ENCODE measurements at regions not wholly inside any gene's neighbourhood (a gene's known extent, or its start where the extent isn't known, plus 50 kb on each side); places are given as distances from the start of the nearest gene placed in this dataset.

DNA sequence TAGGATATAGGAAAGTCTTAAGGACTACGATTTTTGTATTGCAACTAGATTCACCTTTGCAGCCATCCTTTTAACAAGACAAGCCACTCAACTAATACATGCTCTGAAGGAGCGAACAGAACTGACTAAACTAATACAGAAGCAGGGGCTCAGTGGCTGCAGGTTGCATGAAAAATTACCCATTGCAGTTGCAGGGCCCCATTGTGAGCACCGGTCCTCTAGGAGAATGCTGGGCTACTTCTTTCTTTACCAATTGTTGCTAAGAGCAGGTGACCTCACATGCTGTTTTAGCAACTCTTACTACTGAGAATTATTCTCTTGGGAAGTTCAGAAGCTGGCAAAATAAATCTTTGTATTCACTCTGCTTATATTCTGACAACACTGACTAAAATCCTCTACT is 64.0 kb upstream of the ANKRD1 start:
- no peak for DNase-seq
- Histone ChIP-seq H4K5ac (ENCODE audit: low read length) (no peak overlapping the region), H2BK15ac (replicated peaks; ENCODE audit: low read depth) (no peak overlapping the region), H3K27ac (ENCODE audit: low read depth, low read length) (no peak overlapping the region), H3K27me3 (ENCODE audit: insufficient read depth, low read length, poor library complexity) (no peaks in the 10 kb centered on the region), H3K23ac (ENCODE audit: low read length) (no peak overlapping the region), H3K4me1 (ENCODE audit: control insufficient read depth, low read depth, low read length) (peaks cover 5% of the 10 kb centered on the region), H3K36me3 (ENCODE audit: control insufficient read depth, insufficient read depth, low read length) (no peaks in the 10 kb centered on the region), H2AK5ac (ENCODE audit: low read length) (no peak overlapping the region), H4K8ac (ENCODE audit: low read depth, low read length) (no peak overlapping the region), H2BK120ac (ENCODE audit: low read depth, low read length) (no peak overlapping the region), H3K56ac (ENCODE audit: low read length) (no peak overlapping the region), H2BK5ac (ENCODE audit: low read length) (no peak overlapping the region), H3K79me2 (ENCODE audit: control insufficient read depth, insufficient read depth, low read length) (no peaks in the 10 kb centered on the region), H3K18ac (ENCODE audit: low read length) (no peak overlapping the region), H3K9ac (ENCODE audit: low read length) (no peak overlapping the region), H3K4me2 (ENCODE audit: low read length) (no peak overlapping the region), H3K4ac (ENCODE audit: low read depth, low read length) (no peak overlapping the region), H3K79me1 (ENCODE audit: low read length) (no peaks in the 10 kb centered on the region), H3K4me3 (ENCODE audit: low read length) (no peak overlapping the region)
- no CpG with 5 or more reads among the region's 3 CpGs for WGBS (ENCODE audit: extremely low coverage, insufficient coverage, low lambda C conversion rate)

DNA sequence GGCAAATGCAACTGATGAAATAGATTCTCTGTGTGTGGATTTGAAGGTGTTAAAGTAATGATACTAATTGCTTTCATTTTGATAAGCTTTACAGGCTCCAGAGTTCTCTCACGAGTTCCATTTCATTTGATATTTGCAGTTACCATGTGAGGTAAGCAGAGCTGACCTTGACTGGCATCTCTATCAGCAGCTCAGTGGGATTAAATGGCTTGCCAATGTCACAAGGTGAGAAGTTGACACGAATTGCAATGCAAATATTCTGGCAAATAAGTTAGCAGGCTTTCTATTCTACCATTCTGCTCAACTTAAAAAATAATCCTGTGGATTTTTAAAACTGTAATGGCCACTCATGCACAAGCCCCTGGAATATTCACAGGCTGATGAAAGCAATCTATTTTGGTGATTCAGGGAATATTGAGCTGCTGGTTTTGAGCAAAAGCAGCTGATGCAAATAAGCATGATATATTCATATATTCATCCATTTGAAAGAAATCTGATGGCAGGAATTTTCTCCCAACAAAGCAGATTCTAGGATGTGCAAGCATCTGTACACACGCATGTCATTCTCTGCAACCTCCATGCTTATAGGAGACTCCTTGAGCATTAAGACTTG is 64.5 kb upstream of the ANKRD1 start:
- H3K27ac ChIP-seq (ENCODE audit: low read depth, low read length), result no peak overlapping the region
- H3K79me2 ChIP-seq (ENCODE audit: control insufficient read depth, insufficient read depth, low read length), result no peaks in the 10 kb centered on the region
- no peak overlapping the region for H4K5ac ChIP-seq (ENCODE audit: low read length)

GRCh38 chr10:90986136-90986760 is 65.4 kb upstream of the ANKRD1 start:
- Histone ChIP-seq H3K23ac (ENCODE audit: low read length) (no peak overlapping the region), H3K79me2 (ENCODE audit: control insufficient read depth, insufficient read depth, low read length) (no peaks in the 10 kb centered on the region), H3K27ac (ENCODE audit: low read depth, low read length) (no peak overlapping the region), H4K5ac (ENCODE audit: low read length) (no peak overlapping the region), H3K27me3 (ENCODE audit: insufficient read depth, low read length, poor library complexity) (no peaks in the 10 kb centered on the region), H3K79me1 (ENCODE audit: low read length) (no peaks in the 10 kb centered on the region), H3K4me3 (ENCODE audit: low read length) (no peak overlapping the region), H2BK5ac (ENCODE audit: low read length) (no peak overlapping the region), H3K56ac (ENCODE audit: low read length) (no peak overlapping the region), H2BK120ac (ENCODE audit: low read depth, low read length) (no peak overlapping the region), H4K8ac (ENCODE audit: low read depth, low read length) (no peak overlapping the region), H3K36me3 (ENCODE audit: control insufficient read depth, insufficient read depth, low read length) (no peaks in the 10 kb centered on the region), H3K18ac (ENCODE audit: low read length) (no peak overlapping the region), H3K4me2 (ENCODE audit: low read length) (no peak overlapping the region), H2BK15ac (replicated peaks; ENCODE audit: low read depth) (no peak overlapping the region), H3K4ac (ENCODE audit: low read depth, low read length) (no peak overlapping the region), H3K9ac (ENCODE audit: low read length) (no peak overlapping the region), H2AK5ac (ENCODE audit: low read length) (no peak overlapping the region), H3K4me1 (ENCODE audit: control insufficient read depth, low read depth, low read length) (peaks cover 5% of the 10 kb centered on the region)
- WGBS (ENCODE audit: extremely low coverage, insufficient coverage, low lambda C conversion rate), result no CpG with 5 or more reads among the region's 2 CpGs
- no peak for DNase-seq

More for the DNA sequence above, 64.5 kb upstream of the ANKRD1 start:
- no peak overlapping the region for H3K56ac ChIP-seq (ENCODE audit: low read length)
- H3K18ac ChIP-seq (ENCODE audit: low read length), result no peak overlapping the region
- no peak overlapping the region for H4K8ac ChIP-seq (ENCODE audit: low read depth, low read length)
- no peak overlapping the region for H2BK15ac ChIP-seq (replicated peaks; ENCODE audit: low read depth)
- H2AK5ac ChIP-seq (ENCODE audit: low read length), result no peak overlapping the region
- no peak overlapping the region for H2BK5ac ChIP-seq (ENCODE audit: low read length)
- no peak overlapping the region for H2BK120ac ChIP-seq (ENCODE audit: low read depth, low read length)
- no peaks in the 10 kb centered on the region for H3K27me3 ChIP-seq (ENCODE audit: insufficient read depth, low read length, poor library complexity)
- H3K4me3 ChIP-seq (ENCODE audit: low read length), result no peak overlapping the region
- no peaks in the 10 kb centered on the region for H3K36me3 ChIP-seq (ENCODE audit: control insufficient read depth, insufficient read depth, low read length)
- H3K4me2 ChIP-seq (ENCODE audit: low read length), result no peak overlapping the region
- H3K4ac ChIP-seq (ENCODE audit: low read depth, low read length), result no peak overlapping the region
- no CpG with 5 or more reads among the region's 3 CpGs for WGBS (ENCODE audit: extremely low coverage, insufficient coverage, low lambda C conversion rate)
- no peaks in the 10 kb centered on the region for H3K79me1 ChIP-seq (ENCODE audit: low read length)
- H3K9ac ChIP-seq (ENCODE audit: low read length), result no peak overlapping the region
- no peak for DNase-seq
- H3K23ac ChIP-seq (ENCODE audit: low read length), result no peak overlapping the region
- peaks cover 5% of the 10 kb centered on the region for H3K4me1 ChIP-seq (ENCODE audit: control insufficient read depth, low read depth, low read length)

DNA sequence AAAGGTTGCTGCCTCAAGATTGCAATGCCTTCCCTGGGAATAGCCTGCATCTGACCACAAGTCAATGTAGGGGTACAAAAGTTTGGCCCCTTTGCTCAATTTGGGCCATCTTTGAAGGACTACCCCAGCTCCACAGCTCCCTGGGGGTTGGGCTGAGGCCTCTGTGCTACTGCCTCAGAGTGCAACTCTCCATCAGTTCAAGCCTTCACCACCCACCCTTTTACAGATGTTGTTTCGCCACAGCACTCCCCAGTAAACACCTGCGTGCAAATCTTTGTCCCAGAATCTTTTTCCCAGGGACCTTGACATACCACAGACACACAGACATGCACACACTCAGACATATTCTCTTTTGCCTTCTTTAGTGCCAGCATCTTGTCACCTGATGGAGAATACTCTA is 66.0 kb upstream of the ANKRD1 start:
- H4K5ac ChIP-seq (ENCODE audit: low read length), result no peak overlapping the region
- H3K79me1 ChIP-seq (ENCODE audit: low read length), result no peaks in the 10 kb centered on the region
- DNase-seq, result no peak
- peaks cover 5% of the 10 kb centered on the region for H3K4me1 ChIP-seq (ENCODE audit: control insufficient read depth, low read depth, low read length)
- H3K56ac ChIP-seq (ENCODE audit: low read length), result no peak overlapping the region
- H3K18ac ChIP-seq (ENCODE audit: low read length), result no peak overlapping the region
- no peak overlapping the region for H2BK15ac ChIP-seq (replicated peaks; ENCODE audit: low read depth)
- H3K27ac ChIP-seq (ENCODE audit: low read depth, low read length), result no peak overlapping the region
- no peak overlapping the region for H2BK5ac ChIP-seq (ENCODE audit: low read length)
- H3K79me2 ChIP-seq (ENCODE audit: control insufficient read depth, insufficient read depth, low read length), result no peaks in the 10 kb centered on the region
- no peaks in the 10 kb centered on the region for H3K36me3 ChIP-seq (ENCODE audit: control insufficient read depth, insufficient read depth, low read length)
- no CpG with 5 or more reads among the region's 2 CpGs for WGBS (ENCODE audit: extremely low coverage, insufficient coverage, low lambda C conversion rate)
- H3K9ac ChIP-seq (ENCODE audit: low read length), result no peak overlapping the region
- H3K23ac ChIP-seq (ENCODE audit: low read length), result no peak overlapping the region
- no peak overlapping the region for H2AK5ac ChIP-seq (ENCODE audit: low read length)
- H3K27me3 ChIP-seq (ENCODE audit: insufficient read depth, low read length, poor library complexity), result no peaks in the 10 kb centered on the region
- no peak overlapping the region for H3K4me3 ChIP-seq (ENCODE audit: low read length)
- H3K4ac ChIP-seq (ENCODE audit: low read depth, low read length), result no peak overlapping the region
- H3K4me2 ChIP-seq (ENCODE audit: low read length), result no peak overlapping the region
- no peak overlapping the region for H2BK120ac ChIP-seq (ENCODE audit: low read depth, low read length)
- no peak overlapping the region for H4K8ac ChIP-seq (ENCODE audit: low read depth, low read length)

DNA sequence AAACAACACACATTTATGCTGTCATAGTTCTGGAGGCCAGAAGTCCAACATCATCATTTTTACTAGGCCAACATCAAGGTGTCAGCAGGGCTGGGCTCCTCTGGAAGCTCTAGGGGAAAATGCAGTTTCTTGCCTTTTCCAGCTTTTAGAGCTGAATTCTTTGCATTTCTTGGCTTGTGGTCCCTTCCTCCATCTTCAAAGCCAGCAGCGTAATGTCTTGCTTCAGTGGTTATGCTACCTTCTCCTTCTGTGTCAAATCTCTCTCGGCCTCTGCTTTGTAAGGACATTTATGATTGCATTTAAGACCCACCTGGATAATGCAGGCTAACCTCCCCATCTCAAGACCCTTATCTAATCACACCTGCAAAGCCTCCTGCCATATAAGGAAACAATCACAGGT is 66.5 kb upstream of the ANKRD1 start:
- Histone ChIP-seq H2BK120ac (ENCODE audit: low read depth, low read length) (no peak overlapping the region), H3K9ac (ENCODE audit: low read length) (no peak overlapping the region), H2AK5ac (ENCODE audit: low read length) (no peak overlapping the region), H3K23ac (ENCODE audit: low read length) (no peak overlapping the region), H4K8ac (ENCODE audit: low read depth, low read length) (no peak overlapping the region), H3K79me2 (ENCODE audit: control insufficient read depth, insufficient read depth, low read length) (no peaks in the 10 kb centered on the region), H3K4me3 (ENCODE audit: low read length) (no peak overlapping the region), H3K56ac (ENCODE audit: low read length) (no peak overlapping the region), H3K4me2 (ENCODE audit: low read length) (no peak overlapping the region), H3K36me3 (ENCODE audit: control insufficient read depth, insufficient read depth, low read length) (no peaks in the 10 kb centered on the region), H3K4me1 (ENCODE audit: control insufficient read depth, low read depth, low read length) (peaks cover 5% of the 10 kb centered on the region), H2BK5ac (ENCODE audit: low read length) (no peak overlapping the region), H3K27ac (ENCODE audit: low read depth, low read length) (no peak overlapping the region), H2BK15ac (replicated peaks; ENCODE audit: low read depth) (no peak overlapping the region), H3K79me1 (ENCODE audit: low read length) (no peaks in the 10 kb centered on the region), H3K18ac (ENCODE audit: low read length) (no peak overlapping the region), H3K27me3 (ENCODE audit: insufficient read depth, low read length, poor library complexity) (no peaks in the 10 kb centered on the region), H4K5ac (ENCODE audit: low read length) (no peak overlapping the region), H3K4ac (ENCODE audit: low read depth, low read length) (no peak overlapping the region)
- DNase-seq, result no peak
- no CpG with 5 or more reads among the region's 2 CpGs for WGBS (ENCODE audit: extremely low coverage, insufficient coverage, low lambda C conversion rate)

DNA sequence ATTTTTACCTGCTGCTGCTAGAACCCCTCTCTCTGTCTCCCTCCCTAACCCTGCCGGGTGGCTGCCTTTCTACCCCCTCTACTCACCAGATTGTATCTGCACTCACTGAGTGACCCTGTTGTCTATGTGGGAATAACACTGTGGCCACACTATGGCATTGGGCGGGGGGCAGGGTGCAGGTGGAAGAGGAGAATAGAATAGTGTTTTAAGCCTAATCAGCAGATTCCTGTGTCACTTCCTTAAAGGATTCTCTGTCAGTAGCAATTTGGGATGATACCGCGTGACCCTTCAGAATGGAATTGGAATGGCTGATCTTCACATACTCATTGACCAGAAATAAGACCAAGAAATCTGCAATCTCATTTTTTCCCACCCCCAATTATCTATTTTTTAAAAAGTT is 67.1 kb upstream of the ANKRD1 start:
- Histone ChIP-seq H3K4me1 (ENCODE audit: control insufficient read depth, low read depth, low read length) (peaks cover 5% of the 10 kb centered on the region), H3K4me2 (ENCODE audit: low read length) (no peak overlapping the region), H3K56ac (ENCODE audit: low read length) (no peak overlapping the region), H2BK120ac (ENCODE audit: low read depth, low read length) (no peak overlapping the region), H3K4me3 (ENCODE audit: low read length) (no peak overlapping the region), H4K8ac (ENCODE audit: low read depth, low read length) (no peak overlapping the region), H3K36me3 (ENCODE audit: control insufficient read depth, insufficient read depth, low read length) (no peaks in the 10 kb centered on the region), H3K9ac (ENCODE audit: low read length) (no peak overlapping the region), H2BK15ac (replicated peaks; ENCODE audit: low read depth) (no peak overlapping the region), H2BK5ac (ENCODE audit: low read length) (no peak overlapping the region), H3K27me3 (ENCODE audit: insufficient read depth, low read length, poor library complexity) (no peaks in the 10 kb centered on the region), H3K79me2 (ENCODE audit: control insufficient read depth, insufficient read depth, low read length) (no peaks in the 10 kb centered on the region), H3K18ac (ENCODE audit: low read length) (no peak overlapping the region), H3K4ac (ENCODE audit: low read depth, low read length) (no peak overlapping the region), H3K23ac (ENCODE audit: low read length) (no peak overlapping the region), H4K5ac (ENCODE audit: low read length) (no peak overlapping the region), H2AK5ac (ENCODE audit: low read length) (no peak overlapping the region), H3K79me1 (ENCODE audit: low read length) (no peaks in the 10 kb centered on the region), H3K27ac (ENCODE audit: low read depth, low read length) (no peak overlapping the region)
- no peak for DNase-seq
- WGBS (ENCODE audit: extremely low coverage, insufficient coverage, low lambda C conversion rate), result no CpG with 5 or more reads among the region's 4 CpGs

Measured in mesendoderm (in vitro differentiated cells).